ENCODE measurements at regions not wholly inside any gene's neighbourhood (a gene's known extent, or its start where the extent isn't known, plus 50 kb on each side); places are given as distances from the start of the nearest gene placed in this dataset.

DNA sequence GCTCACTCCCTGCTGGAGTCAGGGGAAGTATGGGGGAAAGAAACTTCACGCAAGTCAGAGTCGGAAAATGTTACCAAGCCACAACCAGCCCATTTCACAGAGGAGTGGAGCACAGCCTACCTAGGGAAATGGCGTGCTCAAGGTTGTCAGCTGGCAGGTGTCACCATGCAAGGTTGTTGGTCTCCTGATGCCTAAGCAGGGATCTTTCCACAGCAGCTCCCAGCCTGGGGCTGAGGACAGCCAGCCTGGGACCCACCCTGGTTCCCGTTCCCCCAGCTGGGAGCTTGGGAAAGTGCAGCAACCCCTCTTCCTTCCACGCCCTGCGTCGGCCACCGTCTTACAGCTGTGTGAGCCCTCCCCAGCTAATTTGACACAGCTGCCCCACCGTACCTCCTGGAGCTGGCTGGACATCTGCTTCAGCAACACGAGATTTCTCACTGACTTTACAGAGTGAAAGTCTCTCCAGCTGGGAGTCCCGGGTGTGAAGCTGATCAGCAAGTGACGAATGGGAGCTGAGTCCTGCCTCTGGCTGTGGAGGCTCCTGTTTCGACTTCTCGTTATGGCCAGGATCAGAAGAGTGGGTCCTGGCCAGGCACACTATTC lies 224.6 kb upstream of the RAB4A start:
- no peak overlapping the region for H3K4me2 ChIP-seq (ENCODE audit: low read length)

DNA sequence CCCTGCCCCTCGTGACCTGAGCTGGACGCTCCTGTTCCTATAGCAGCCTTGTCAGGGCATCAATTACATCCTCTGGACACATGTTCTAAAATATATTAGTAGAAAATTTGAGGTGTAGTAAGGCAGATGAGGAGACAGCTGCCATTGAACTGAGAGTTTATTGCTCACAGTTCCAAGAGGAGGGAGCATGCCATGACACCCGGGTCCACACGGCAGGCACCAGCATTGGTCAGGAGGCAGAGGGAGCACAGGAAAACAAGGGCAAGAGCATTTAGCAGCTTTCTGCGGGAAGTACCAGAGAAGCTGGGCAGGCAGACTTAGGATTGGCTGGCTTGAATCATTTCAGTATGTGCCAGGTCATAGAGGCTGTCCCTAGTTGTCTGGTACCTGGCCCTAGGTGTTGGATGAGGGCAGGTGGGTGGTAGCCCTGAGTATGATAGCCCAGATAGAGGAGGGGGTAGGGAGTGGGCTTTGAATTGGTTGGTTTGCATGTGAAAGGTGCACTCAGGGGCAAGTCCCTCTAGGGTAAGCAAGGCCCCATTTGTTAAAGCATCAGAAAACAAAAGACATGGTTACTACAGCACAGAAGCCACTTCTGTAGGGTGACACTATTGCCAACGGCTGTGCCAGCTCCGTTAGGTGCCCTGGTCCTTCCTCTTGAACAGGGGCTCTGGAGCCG lies 223.6 kb upstream of the RAB4A start:
- Histone ChIP-seq H3K4me3 (ENCODE audit: low read length) (no peak overlapping the region), H2AFZ (ENCODE audit: low read depth, low read length) (no peak overlapping the region), H3K9me3 (ENCODE audit: low read length) (no peaks in the 10 kb centered on the region), H4K20me1 (ENCODE audit: insufficient read depth) (no peaks in the 10 kb centered on the region), H3K27me3 (ENCODE audit: insufficient read depth, low read depth, low read length) (no peaks in the 10 kb centered on the region), H3K9ac (ENCODE audit: low read length) (no peak overlapping the region), H3F3A (ENCODE audit: insufficient read depth, low read length, poor library complexity, severe bottlenecking) (no peaks in the 10 kb centered on the region), H3K9me2 (ENCODE audit: insufficient read depth, low read length) (no peaks in the 10 kb centered on the region), H3K36me3 (ENCODE audit: insufficient read depth, low read length) (no peaks in the 10 kb centered on the region), H3K27ac (ENCODE audit: low read length) (no peak overlapping the region), H3K4me2 (ENCODE audit: low read length) (no peak overlapping the region), H3K79me2 (replicated peaks; ENCODE audit: insufficient read depth, low read length) (no peaks in the 10 kb centered on the region)
- no peak for TF ChIP-seq EP300 (conservative IDR thresholded peaks at IDR 0.05; ENCODE audit: poor library complexity, severe bottlenecking)
- TF ChIP-seq, protein P1, sequence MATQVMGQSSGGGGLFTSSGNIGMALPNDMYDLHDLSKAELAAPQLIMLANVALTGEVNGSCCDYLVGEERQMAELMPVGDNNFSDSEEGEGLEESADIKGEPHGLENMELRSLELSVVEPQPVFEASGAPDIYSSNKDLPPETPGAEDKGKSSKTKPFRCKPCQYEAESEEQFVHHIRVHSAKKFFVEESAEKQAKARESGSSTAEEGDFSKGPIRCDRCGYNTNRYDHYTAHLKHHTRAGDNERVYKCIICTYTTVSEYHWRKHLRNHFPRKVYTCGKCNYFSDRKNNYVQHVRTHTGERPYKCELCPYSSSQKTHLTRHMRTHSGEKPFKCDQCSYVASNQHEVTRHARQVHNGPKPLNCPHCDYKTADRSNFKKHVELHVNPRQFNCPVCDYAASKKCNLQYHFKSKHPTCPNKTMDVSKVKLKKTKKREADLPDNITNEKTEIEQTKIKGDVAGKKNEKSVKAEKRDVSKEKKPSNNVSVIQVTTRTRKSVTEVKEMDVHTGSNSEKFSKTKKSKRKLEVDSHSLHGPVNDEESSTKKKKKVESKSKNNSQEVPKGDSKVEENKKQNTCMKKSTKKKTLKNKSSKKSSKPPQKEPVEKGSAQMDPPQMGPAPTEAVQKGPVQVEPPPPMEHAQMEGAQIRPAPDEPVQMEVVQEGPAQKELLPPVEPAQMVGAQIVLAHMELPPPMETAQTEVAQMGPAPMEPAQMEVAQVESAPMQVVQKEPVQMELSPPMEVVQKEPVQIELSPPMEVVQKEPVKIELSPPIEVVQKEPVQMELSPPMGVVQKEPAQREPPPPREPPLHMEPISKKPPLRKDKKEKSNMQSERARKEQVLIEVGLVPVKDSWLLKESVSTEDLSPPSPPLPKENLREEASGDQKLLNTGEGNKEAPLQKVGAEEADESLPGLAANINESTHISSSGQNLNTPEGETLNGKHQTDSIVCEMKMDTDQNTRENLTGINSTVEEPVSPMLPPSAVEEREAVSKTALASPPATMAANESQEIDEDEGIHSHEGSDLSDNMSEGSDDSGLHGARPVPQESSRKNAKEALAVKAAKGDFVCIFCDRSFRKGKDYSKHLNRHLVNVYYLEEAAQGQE (IDR thresholded peaks at IDR 0.05; ENCODE audit: borderline replicate concordance), result no peak
- TF ChIP-seq, protein P2, sequence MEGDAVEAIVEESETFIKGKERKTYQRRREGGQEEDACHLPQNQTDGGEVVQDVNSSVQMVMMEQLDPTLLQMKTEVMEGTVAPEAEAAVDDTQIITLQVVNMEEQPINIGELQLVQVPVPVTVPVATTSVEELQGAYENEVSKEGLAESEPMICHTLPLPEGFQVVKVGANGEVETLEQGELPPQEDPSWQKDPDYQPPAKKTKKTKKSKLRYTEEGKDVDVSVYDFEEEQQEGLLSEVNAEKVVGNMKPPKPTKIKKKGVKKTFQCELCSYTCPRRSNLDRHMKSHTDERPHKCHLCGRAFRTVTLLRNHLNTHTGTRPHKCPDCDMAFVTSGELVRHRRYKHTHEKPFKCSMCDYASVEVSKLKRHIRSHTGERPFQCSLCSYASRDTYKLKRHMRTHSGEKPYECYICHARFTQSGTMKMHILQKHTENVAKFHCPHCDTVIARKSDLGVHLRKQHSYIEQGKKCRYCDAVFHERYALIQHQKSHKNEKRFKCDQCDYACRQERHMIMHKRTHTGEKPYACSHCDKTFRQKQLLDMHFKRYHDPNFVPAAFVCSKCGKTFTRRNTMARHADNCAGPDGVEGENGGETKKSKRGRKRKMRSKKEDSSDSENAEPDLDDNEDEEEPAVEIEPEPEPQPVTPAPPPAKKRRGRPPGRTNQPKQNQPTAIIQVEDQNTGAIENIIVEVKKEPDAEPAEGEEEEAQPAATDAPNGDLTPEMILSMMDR (IDR thresholded peaks at IDR 0.05; ENCODE audit: poor library complexity, severe bottlenecking), result no peak
- no peak for TF ChIP-seq SMC3 (conservative IDR thresholded peaks at IDR 0.05; ENCODE audit: poor library complexity)
- no peak for TF ChIP-seq EZH2 (IDR thresholded peaks at IDR 0.05; ENCODE audit: borderline replicate concordance, insufficient read depth, low read length, poor library complexity, severe bottlenecking)
- TF ChIP-seq MXI1 (conservative IDR thresholded peaks at IDR 0.05; ENCODE audit: poor library complexity, severe bottlenecking), result no peak
- TF ChIP-seq RAD21 (conservative IDR thresholded peaks at IDR 0.05), result no peak
- no peak for TF ChIP-seq POLR2AphosphoS5 (IDR thresholded peaks at IDR 0.05)
- no peak for TF ChIP-seq TAF1 (IDR thresholded peaks at IDR 0.05; ENCODE audit: low read depth)

More for the DNA sequence above, 224.6 kb upstream of the RAB4A start:
- H3K36me3 ChIP-seq (ENCODE audit: insufficient read depth, low read length), result no peaks in the 10 kb centered on the region
- no peaks in the 10 kb centered on the region for H3K9me3 ChIP-seq (ENCODE audit: low read length)
- no peaks in the 10 kb centered on the region for H3K9me2 ChIP-seq (ENCODE audit: insufficient read depth, low read length)
- no peak overlapping the region for H3K27ac ChIP-seq (ENCODE audit: low read length)
- H3K4me3 ChIP-seq (ENCODE audit: low read length), result no peak overlapping the region
- H2AFZ ChIP-seq (ENCODE audit: low read depth, low read length), result no peak overlapping the region
- no peak overlapping the region for H3K9ac ChIP-seq (ENCODE audit: low read length)
- TF ChIP-seq EP300 (conservative IDR thresholded peaks at IDR 0.05; ENCODE audit: poor library complexity, severe bottlenecking) (no peak), MXI1 (conservative IDR thresholded peaks at IDR 0.05; ENCODE audit: poor library complexity, severe bottlenecking) (no peak), POLR2AphosphoS5 (IDR thresholded peaks at IDR 0.05) (no peak), RAD21 (conservative IDR thresholded peaks at IDR 0.05) (no peak), TAF1 (IDR thresholded peaks at IDR 0.05; ENCODE audit: low read depth) (no peak), SMC3 (conservative IDR thresholded peaks at IDR 0.05; ENCODE audit: poor library complexity) (no peak), EZH2 (IDR thresholded peaks at IDR 0.05; ENCODE audit: borderline replicate concordance, insufficient read depth, low read length, poor library complexity, severe bottlenecking) (no peak)
- TF ChIP-seq, protein P2 (IDR thresholded peaks at IDR 0.05; ENCODE audit: poor library complexity, severe bottlenecking), result no peak
- TF ChIP-seq, protein P1 (IDR thresholded peaks at IDR 0.05; ENCODE audit: borderline replicate concordance), result no peak
- no peaks in the 10 kb centered on the region for H3K79me2 ChIP-seq (replicated peaks; ENCODE audit: insufficient read depth, low read length)
- H3F3A ChIP-seq (ENCODE audit: insufficient read depth, low read length, poor library complexity, severe bottlenecking), result no peaks in the 10 kb centered on the region
- no peaks in the 10 kb centered on the region for H4K20me1 ChIP-seq (ENCODE audit: insufficient read depth)
- no peaks in the 10 kb centered on the region for H3K27me3 ChIP-seq (ENCODE audit: insufficient read depth, low read depth, low read length)
